T-cell (primary cell): ENCODE measurements at regions not wholly inside any gene's neighbourhood (a gene's known extent, or its start where the extent isn't known, plus 50 kb on each side); places are given as distances from the start of the nearest gene placed in this dataset.
"Not testable (repeated sequence)": the region's sequence is repeated elsewhere in the genome, so short reads cannot be mapped to it uniquely, and the experiment has no call there.

ENCODE experiments used
- ATAC-seq, 4 experiments: fragments of 200-7000 bp in 3 of 4; fragments of 150-1000 bp in 1 of 4; cut with Tn5 transposase; replicated peaks in 1 of 4; 1 replicate in 3 of 4; 2 replicates in 1 of 4; pipeline ENCODE4 v1.10.0; 2021; ENCODE audit warnings: moderate library complexity in 3 of 4, mild to moderate bottlenecking in 2 of 4, moderate number of reproducible peaks in 1 of 4
- CTCF ChIA-PET, 2 donors: fragments of 300-600 bp; sonication (Branson Sonifier 250); formaldehyde crosslinking; loops; one replicate each; lab custom pipeline; 2022; ENCODE audit warnings: antibody characterized with exemption in 2 of 2; lab: Charles Lee
- POLR2A ChIA-PET, 2 donors: fragments of 300-600 bp; sonication (Branson Sonifier 250); formaldehyde crosslinking; loops; one replicate each; lab custom pipeline; 2022; ENCODE audit warnings: antibody characterized with exemption in 2 of 2; lab: Charles Lee
- DNase-seq, 35 experiments: peaks; one replicate each; pipeline versions ENCODE4 v3.0.0 to v3.0.0-alpha.2; 2013 to 2023
- H3K27ac ChIP-seq: one replicate; pipeline ENCODE4 v1.5.1; 2013; ENCODE audit warnings: low read length
- H3K27me3 ChIP-seq, 2 experiments: replicated peaks in 1 of 2; 1 replicate in 1 of 2; 2 replicates in 1 of 2; pipeline versions ENCODE4 v1.6.1 to v1.7.0; 2013; ENCODE audit warnings: low read length in 1 of 2, mixed read lengths in 1 of 2; ENCODE audit not compliant: control insufficient read depth in 2 of 2, insufficient read depth in 2 of 2; ENCODE audit errors: extremely low read depth in 1 of 2
- H3K36me3 ChIP-seq, 2 donors: 1 replicate in 1 of 2; 2 replicates in 1 of 2; pipeline versions ENCODE4 v1.6.1 to v1.7.0; 2013; ENCODE audit warnings: low read length in 1 of 2; ENCODE audit not compliant: control insufficient read depth in 2 of 2, insufficient read depth in 1 of 2; ENCODE audit errors: extremely low read depth in 1 of 2
- H3K4me1 ChIP-seq, 2 experiments: 1 replicate in 1 of 2; 2 replicates in 1 of 2; pipeline versions ENCODE4 v1.6.1 to v1.7.0; 2013; ENCODE audit warnings: low read length in 2 of 2, mixed read lengths in 1 of 2; ENCODE audit not compliant: insufficient read depth in 2 of 2, control insufficient read depth in 1 of 2; ENCODE audit errors: extremely low read depth in 1 of 2
- H3K4me3 ChIP-seq, 2 donors: 1 replicate in 1 of 2; 2 replicates in 1 of 2; pipeline versions ENCODE4 v1.5.1 to v1.7.0; 2013; ENCODE audit warnings: mild to moderate bottlenecking in 2 of 2, low read length in 1 of 2, moderate library complexity in 1 of 2; ENCODE audit not compliant: control insufficient read depth in 1 of 2; ENCODE audit errors: extremely low read depth in 1 of 2
- H3K9me3 ChIP-seq: 2 replicates; pipeline ENCODE4 v1.7.0; 2013
- H3K27ac Mint-ChIP-seq, 2 donors: one replicate each; pipeline ENCODE4 v1.8.0; 2020 to 2021; ENCODE audit warnings: mild to moderate bottlenecking in 2 of 2, mixed read lengths in 2 of 2
- H3K27me3 Mint-ChIP-seq, 2 donors: one replicate each; pipeline ENCODE4 v1.8.0; 2021 to 2022; ENCODE audit warnings: mixed read lengths in 2 of 2
- H3K36me3 Mint-ChIP-seq: one replicate; pipeline ENCODE4 v1.8.0; 2021; ENCODE audit warnings: mixed read lengths
- H3K4me1 Mint-ChIP-seq, 3 donors: one replicate each; pipeline ENCODE4 v1.8.0; 2020 to 2022; ENCODE audit warnings: mixed read lengths in 3 of 3, mild to moderate bottlenecking in 1 of 3
- H3K4me3 Mint-ChIP-seq, 3 donors: one replicate each; pipeline ENCODE4 v1.8.0; 2020 to 2022; ENCODE audit warnings: mild to moderate bottlenecking in 3 of 3, mixed read lengths in 3 of 3, moderate library complexity in 3 of 3
- H3K9me3 Mint-ChIP-seq, 3 donors: one replicate each; pipeline ENCODE4 v1.8.0; 2020 to 2022; ENCODE audit warnings: mixed read lengths in 3 of 3
- WGBS: methylation state at CpG from one replicate; pipeline ENCODE4 v1.1.5; 2013; ENCODE audit warnings: missing lambda C conversion rate; ENCODE audit not compliant: insufficient coverage; 5-methylcytosine and 5-hydroxymethylcytosine counted together

- ChIA-PET POLR2A (no interaction called here), CTCF (no interaction called here)
- no peak overlapping the region for H3K4me3 ChIP-seq
- no peak overlapping the region for H3K27ac ChIP-seq
- no peak overlapping the region for H3K4me3 Mint-ChIP-seq
- H3K27me3 Mint-ChIP-seq, result no peaks in the 10 kb centered on the region
- H3K9me3 ChIP-seq, result no peaks in the 10 kb centered on the region
- ATAC-seq (no peak), DNase-seq (no peak)
- H3K27me3 ChIP-seq, result no peaks in the 10 kb centered on the region
- H3K36me3 Mint-ChIP-seq, result peaks cover 4% of the 10 kb centered on the region
- no CpG with 5 or more reads among the region's 3 CpGs for WGBS
- peaks cover 0 to 2% (median 0%) of the 10 kb centered on the region in 3 donors for H3K4me1 Mint-ChIP-seq
- no peaks in the 10 kb centered on the region for H3K9me3 Mint-ChIP-seq
- H3K36me3 ChIP-seq, result no peaks in the 10 kb centered on the region
- H3K27ac Mint-ChIP-seq, result no peak overlapping the region
- no peaks in the 10 kb centered on the region for H3K4me1 ChIP-seq
These were observed 61.7 kb upstream of the TNFSF4 start for GRCh38 chr1:173268786-173269277.

GRCh38 chr1:173269490-173270230 is 62.5 kb upstream of the TNFSF4 start:
- DNase-seq (no peak), ATAC-seq (no peak)
- Histone ChIP-seq H3K27me3 (no peaks in the 10 kb centered on the region), H3K4me1 (no peaks in the 10 kb centered on the region), H3K36me3 (no peaks in the 10 kb centered on the region), H3K9me3 (no peaks in the 10 kb centered on the region), H3K27ac (no peak overlapping the region), H3K4me3 (no peak overlapping the region)
- no peak overlapping the region for H3K27ac Mint-ChIP-seq
- ChIA-PET POLR2A (no interaction called here), CTCF (no interaction called here)
- no peaks in the 10 kb centered on the region for H3K27me3 Mint-ChIP-seq
- no CpG with 5 or more reads among the region's 2 CpGs for WGBS
- peaks cover 4% of the 10 kb centered on the region for H3K36me3 Mint-ChIP-seq
- H3K4me1 Mint-ChIP-seq, result peaks cover 0 to 2% (median 0%) of the 10 kb centered on the region in 3 donors
- H3K4me3 Mint-ChIP-seq, result no peak overlapping the region
- H3K9me3 Mint-ChIP-seq, result no peaks in the 10 kb centered on the region

DNA sequence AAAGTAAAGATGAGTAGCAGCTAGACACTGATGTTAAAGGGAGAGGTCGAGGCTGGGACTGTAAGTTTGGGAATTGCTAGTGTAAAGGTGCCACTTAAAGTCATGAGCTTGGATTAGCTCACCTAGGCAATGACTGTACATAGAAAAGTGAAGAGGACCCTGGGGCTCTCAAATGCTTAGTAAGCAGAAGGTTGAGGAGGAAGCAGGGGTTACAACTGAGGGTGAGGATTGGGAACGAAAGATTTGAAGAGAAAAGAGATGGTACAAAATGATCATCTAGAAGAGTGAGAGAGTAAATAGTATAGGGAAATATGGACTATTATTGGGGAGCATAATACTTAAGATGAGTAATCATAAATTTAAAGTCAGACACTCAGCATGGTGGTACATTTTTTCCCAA is 63.1 kb upstream of the TNFSF4 start:
- no peak overlapping the region for H3K27ac ChIP-seq
- Mint-ChIP-seq H3K4me1 (peaks cover 0 to 2% (median 0%) of the 10 kb centered on the region in 3 donors), H3K36me3 (no peaks in the 10 kb centered on the region), H3K9me3 (no peaks in the 10 kb centered on the region), H3K27me3 (no peaks in the 10 kb centered on the region), H3K4me3 (no peak overlapping the region), H3K27ac (no peak overlapping the region)
- ChIA-PET POLR2A (no interaction called here), CTCF (no interaction called here)
- DNase-seq, result no peak
- H3K9me3 ChIP-seq, result no peaks in the 10 kb centered on the region
- WGBS, result 87% methylated on average over 2 of the region's 2 CpGs
- H3K4me3 ChIP-seq, result no peak overlapping the region
- no peaks in the 10 kb centered on the region for H3K27me3 ChIP-seq
- H3K4me1 ChIP-seq, result no peaks in the 10 kb centered on the region
- H3K36me3 ChIP-seq, result no peaks in the 10 kb centered on the region
- no peak for ATAC-seq

- CTCF ChIA-PET, result interaction anchor here in 1 of 2 donors (0.5 kb wide), 1 partner anchor 467 kb away, joined by 5 read pairs; no protein-coding TSS in a partner anchor
- H3K27ac Mint-ChIP-seq, POLR2A ChIA-PET, H3K4me3 Mint-ChIP-seq, H3K27me3 ChIP-seq, DNase-seq, H3K9me3 ChIP-seq, H3K4me1 ChIP-seq, H3K36me3 ChIP-seq, H3K27me3 Mint-ChIP-seq, H3K27ac ChIP-seq, H3K4me3 ChIP-seq, ATAC-seq, H3K4me1 Mint-ChIP-seq, H3K36me3 Mint-ChIP-seq, H3K9me3 Mint-ChIP-seq: not testable (repeated sequence)
- WGBS, result no CpG with 5 or more reads among the region's 1 CpG
These were observed 63.9 kb upstream of the TNFSF4 start for GRCh38 chr1:173271021-173271420.

DNA sequence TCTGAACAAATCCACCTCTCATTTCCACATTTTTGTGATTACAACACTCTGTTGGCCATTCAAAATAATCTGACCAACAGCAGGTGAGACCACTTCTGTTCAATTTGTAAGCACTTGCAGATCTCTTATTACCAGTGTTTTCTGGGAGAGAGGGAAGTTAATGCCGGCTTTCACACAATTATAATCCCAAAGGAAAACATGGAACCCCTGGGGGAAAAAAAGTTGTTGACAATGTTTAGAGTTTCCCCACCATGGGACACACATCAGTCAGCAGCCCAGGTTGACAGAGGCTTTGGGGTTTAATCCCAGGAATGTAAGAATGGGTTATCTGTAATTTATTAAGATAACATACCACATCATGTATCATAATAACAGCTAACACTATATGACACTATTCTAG is 68.4 kb upstream of the TNFSF4 start:
- no CpG with 5 or more reads among the region's 1 CpG for WGBS
- peaks cover 0 to 3% (median 0%) of the 10 kb centered on the region in 3 donors for H3K9me3 Mint-ChIP-seq
- CTCF ChIA-PET, result no interaction called here
- H3K4me1 Mint-ChIP-seq, result no peaks in the 10 kb centered on the region
- DNase-seq (no peak), ATAC-seq (no peak)
- Histone ChIP-seq H3K36me3 (no peaks in the 10 kb centered on the region), H3K4me1 (no peaks in the 10 kb centered on the region), H3K4me3 (no peak overlapping the region), H3K9me3 (no peaks in the 10 kb centered on the region), H3K27ac (no peak overlapping the region), H3K27me3 (no peaks in the 10 kb centered on the region)
- H3K4me3 Mint-ChIP-seq, result no peak overlapping the region
- H3K27me3 Mint-ChIP-seq, result no peaks in the 10 kb centered on the region
- POLR2A ChIA-PET, result interaction anchor here in 1 of 2 donors (0.6 kb wide), 1 partner anchor 71 kb away, joined by 5 read pairs; no protein-coding TSS in a partner anchor
- no peak overlapping the region for H3K27ac Mint-ChIP-seq
- H3K36me3 Mint-ChIP-seq, result no peaks in the 10 kb centered on the region

DNA sequence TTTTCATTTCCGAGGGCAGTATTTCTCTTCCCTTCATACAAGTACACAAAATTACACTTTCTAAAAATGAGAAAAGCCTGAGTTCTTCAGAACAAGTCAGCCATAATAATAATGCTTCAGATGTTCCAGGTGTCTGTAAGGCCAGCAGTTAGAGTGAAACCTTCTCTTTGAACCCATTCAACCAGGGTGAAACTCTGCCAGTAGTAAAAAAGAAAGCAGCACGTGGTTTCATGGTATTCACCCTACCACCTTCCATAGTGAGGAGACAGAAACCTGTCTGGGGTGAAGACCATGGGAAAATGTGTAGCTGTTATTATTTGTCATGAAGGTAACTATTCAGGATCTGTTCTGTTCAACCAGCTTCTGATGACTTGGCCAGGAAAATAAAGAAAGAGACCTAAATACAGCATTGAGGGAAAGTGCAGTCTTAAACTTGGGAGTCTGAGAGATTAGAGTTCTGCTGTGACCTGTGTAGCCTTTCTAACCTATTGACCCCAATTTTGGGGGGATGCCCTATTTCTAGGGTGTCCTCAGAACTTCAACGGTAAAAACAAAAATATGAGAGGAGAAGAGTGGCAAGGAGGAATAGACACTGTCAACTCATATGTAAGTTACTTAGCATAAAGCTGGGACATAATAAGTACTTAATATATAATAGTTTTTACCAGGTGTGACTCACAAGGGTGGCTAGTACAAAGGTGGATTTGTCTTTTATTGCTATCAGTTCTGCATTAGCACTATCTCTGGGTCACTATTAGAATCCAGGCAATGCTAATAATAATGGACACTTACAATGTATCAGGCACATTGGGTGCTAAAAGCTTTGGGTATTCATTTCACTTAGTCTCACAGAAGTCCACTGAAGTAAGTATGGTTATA is 70.0 kb upstream of the TNFSF4 start:
- no peak overlapping the region for H3K4me3 Mint-ChIP-seq
- POLR2A ChIA-PET, result no interaction called here

More for the DNA sequence above, 70.0 kb upstream of the TNFSF4 start:
- H3K36me3 Mint-ChIP-seq, result no peaks in the 10 kb centered on the region
- no peak overlapping the region for H3K4me3 ChIP-seq
- H3K4me1 Mint-ChIP-seq, result no peaks in the 10 kb centered on the region
- no peaks in the 10 kb centered on the region for H3K9me3 ChIP-seq
- H3K36me3 ChIP-seq, result no peaks in the 10 kb centered on the region
- DNase-seq (no peak), ATAC-seq (no peak)
- no peak overlapping the region for H3K27ac ChIP-seq
- H3K27me3 Mint-ChIP-seq, result no peaks in the 10 kb centered on the region
- no peaks in the 10 kb centered on the region for H3K4me1 ChIP-seq
- H3K27me3 ChIP-seq, result no peaks in the 10 kb centered on the region
- H3K27ac Mint-ChIP-seq, result no peak overlapping the region
- CTCF ChIA-PET, result no interaction called here
- peaks cover 0 to 3% (median 0%) of the 10 kb centered on the region in 3 donors for H3K9me3 Mint-ChIP-seq
- 80% methylated on average over 1 of the region's 3 CpGs for WGBS
